Upper lobe of right lung (tissue), 1 donor: ENCODE measurements at regions not wholly inside any gene's neighbourhood (a gene's known extent, or its start where the extent isn't known, plus 50 kb on each side); places are given as distances from the start of the nearest gene placed in this dataset.

Source experiments
- ATAC-seq: fragments of 200-7000 bp; cut with Tn5 transposase; one replicate; pipeline ENCODE4 v1.9.1; 2020; ENCODE audit warnings: mild to moderate bottlenecking, moderate library complexity
- DNase-seq: peaks from one replicate; pipeline ENCODE4 v3.0.0-alpha.2; 2020
- H3K27ac ChIP-seq: fragments of 200-600 bp; one replicate; pipeline ENCODE4 v1.8.0; 2022
- H3K27me3 ChIP-seq: fragments of 200-600 bp; one replicate; pipeline ENCODE4 v1.8.0; 2022; ENCODE audit warnings: mild to moderate bottlenecking
- H3K36me3 ChIP-seq: fragments of 200-600 bp; one replicate; pipeline ENCODE4 v1.8.0; 2022
- H3K4me1 ChIP-seq: fragments of 200-600 bp; one replicate; pipeline ENCODE4 v1.8.0; 2022
- H3K4me3 ChIP-seq: fragments of 200-600 bp; one replicate; pipeline ENCODE4 v1.8.0; 2022; ENCODE audit warnings: mild to moderate bottlenecking
- H3K9me3 ChIP-seq: fragments of 200-600 bp; one replicate; pipeline ENCODE4 v1.8.0; 2022
- intact Hi-C: fragments of 100-400 bp; cut with DNase I; formaldehyde crosslinking; loops from one replicate; pipeline ENCODE4 v1.11.0; 2022
- TF ChIP-seq, protein P1 (sequence below): fragments of 200-600 bp; IDR thresholded peaks from one replicate; pipeline ENCODE4 v1.8.0; 2022; ENCODE audit warnings: antibody characterized with exemption
- donor health status: DM: no; HTN: yes; CAD: no; lungs with severe emphysema.

DNA sequence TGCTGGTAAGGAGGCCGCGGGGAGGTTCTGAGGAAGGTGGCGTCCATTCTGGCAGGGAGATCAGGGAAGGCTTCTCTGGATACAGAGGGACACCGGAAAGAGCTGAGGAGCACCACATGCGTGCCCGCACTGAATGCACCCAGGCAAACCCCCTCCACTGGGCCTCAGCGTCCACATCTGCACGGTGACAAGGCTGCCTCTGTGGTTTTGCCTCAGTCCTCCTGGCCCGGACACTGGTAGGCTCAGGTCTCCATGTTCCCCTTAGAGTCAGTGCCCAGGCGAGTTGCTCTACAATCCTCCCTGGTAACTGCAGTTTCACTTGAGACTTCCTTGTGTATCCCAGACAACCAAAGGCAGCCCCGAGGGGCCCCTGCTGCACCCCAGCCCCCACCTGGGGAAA is 173.3 kb downstream of the MELK start:
- H3K4me1 ChIP-seq, result no peaks in the 10 kb centered on the region
- ATAC-seq, result no peak
- no peaks in the 10 kb centered on the region for H3K36me3 ChIP-seq
- H3K9me3 ChIP-seq, result no peaks in the 10 kb centered on the region
- TF ChIP-seq, protein P1, sequence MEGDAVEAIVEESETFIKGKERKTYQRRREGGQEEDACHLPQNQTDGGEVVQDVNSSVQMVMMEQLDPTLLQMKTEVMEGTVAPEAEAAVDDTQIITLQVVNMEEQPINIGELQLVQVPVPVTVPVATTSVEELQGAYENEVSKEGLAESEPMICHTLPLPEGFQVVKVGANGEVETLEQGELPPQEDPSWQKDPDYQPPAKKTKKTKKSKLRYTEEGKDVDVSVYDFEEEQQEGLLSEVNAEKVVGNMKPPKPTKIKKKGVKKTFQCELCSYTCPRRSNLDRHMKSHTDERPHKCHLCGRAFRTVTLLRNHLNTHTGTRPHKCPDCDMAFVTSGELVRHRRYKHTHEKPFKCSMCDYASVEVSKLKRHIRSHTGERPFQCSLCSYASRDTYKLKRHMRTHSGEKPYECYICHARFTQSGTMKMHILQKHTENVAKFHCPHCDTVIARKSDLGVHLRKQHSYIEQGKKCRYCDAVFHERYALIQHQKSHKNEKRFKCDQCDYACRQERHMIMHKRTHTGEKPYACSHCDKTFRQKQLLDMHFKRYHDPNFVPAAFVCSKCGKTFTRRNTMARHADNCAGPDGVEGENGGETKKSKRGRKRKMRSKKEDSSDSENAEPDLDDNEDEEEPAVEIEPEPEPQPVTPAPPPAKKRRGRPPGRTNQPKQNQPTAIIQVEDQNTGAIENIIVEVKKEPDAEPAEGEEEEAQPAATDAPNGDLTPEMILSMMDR, result no peak
- intact Hi-C loops, result no loop called here
- no peak overlapping the region for H3K4me3 ChIP-seq
- H3K27me3 ChIP-seq, result peaks cover 22% of the 10 kb centered on the region
- no peak for DNase-seq
- H3K27ac ChIP-seq, result no peak overlapping the region

DNA sequence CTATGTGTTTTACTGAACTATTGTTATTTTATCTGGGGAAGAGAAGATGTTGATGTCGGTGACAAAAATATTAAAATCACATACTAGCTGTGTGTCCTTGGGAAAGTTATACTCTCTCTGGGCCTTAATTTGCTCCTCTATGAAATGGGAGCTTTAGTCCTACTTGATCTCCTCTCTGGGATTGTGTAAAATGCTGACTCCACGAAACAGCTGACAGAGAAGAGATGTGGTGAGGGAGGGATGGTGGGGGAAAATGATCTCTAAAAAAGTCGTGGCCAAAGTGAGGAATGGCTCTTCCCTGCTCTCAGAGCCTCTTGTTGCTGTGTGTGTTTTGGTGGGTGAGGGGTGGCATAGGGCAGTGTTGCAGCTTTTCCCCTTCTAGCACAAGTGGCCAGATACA is 173.7 kb downstream of the MELK start:
- Histone ChIP-seq H3K4me1 (no peaks in the 10 kb centered on the region), H3K27ac (no peak overlapping the region), H3K27me3 (peaks cover 22% of the 10 kb centered on the region), H3K9me3 (no peaks in the 10 kb centered on the region), H3K36me3 (no peaks in the 10 kb centered on the region), H3K4me3 (no peak overlapping the region)
- ATAC-seq (no peak), DNase-seq (no peak)
- TF ChIP-seq, protein P1, result no peak
- intact Hi-C loops, result no loop called here

DNA sequence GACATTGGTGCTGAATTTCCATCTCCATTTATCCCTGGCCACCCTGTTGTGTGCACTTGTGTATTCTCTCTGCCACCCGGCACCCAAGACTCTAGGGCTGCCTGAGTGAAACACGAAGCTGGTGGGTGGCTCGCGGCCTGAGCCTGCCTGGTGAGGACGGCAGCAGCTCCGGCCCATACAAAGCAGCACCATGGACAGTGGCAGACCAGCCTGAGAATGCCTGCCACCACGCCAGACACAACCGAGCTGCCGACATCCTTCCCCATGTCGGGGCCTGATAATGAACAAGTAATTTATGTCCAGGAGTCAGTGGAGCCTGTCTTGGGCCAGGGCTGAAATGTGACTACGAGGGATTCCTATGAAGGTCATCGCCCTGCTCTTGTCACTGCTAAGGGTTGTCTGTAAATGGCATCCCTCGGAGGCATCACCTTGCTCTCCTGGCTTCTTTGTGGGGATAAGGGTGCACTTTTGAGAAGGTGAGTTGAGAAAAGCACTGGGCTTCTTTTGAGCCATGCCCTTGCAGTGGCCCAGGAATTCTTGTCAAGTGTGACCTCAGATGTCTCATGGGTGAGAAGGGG is 175.7 kb downstream of the MELK start:
- TF ChIP-seq, protein P1, result no peak
- Histone ChIP-seq H3K4me3 (no peak overlapping the region), H3K9me3 (no peaks in the 10 kb centered on the region), H3K36me3 (no peaks in the 10 kb centered on the region), H3K27ac (no peak overlapping the region), H3K4me1 (no peaks in the 10 kb centered on the region), H3K27me3 (peaks cover 11% of the 10 kb centered on the region)
- intact Hi-C loops, result no loop called here
- DNase-seq (no peak), ATAC-seq (peak; percentile 52)

DNA sequence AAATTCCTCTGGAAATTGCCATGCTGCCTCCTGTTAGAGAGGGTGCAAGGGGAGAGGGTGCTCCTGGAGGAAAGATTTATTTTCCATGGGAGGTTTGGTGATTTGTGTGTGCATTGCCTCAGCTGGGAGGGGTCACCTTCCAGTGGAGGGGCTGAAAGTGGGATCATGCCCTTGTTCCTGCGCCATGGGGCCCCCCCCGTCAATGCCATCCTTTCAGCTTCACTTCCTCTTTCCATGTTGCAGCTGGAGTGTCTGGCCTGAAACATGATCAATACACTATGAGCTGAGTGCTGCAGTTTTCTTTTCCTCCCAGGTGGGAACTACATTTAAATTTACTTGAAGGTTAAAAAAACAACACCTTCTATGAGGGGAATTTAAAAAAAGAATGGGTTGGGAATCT is 176.8 kb downstream of the MELK start:
- no peaks in the 10 kb centered on the region for H3K9me3 ChIP-seq
- H3K4me1 ChIP-seq, result no peaks in the 10 kb centered on the region
- no peaks in the 10 kb centered on the region for H3K36me3 ChIP-seq
- peaks cover 11% of the 10 kb centered on the region for H3K27me3 ChIP-seq
- no peak overlapping the region for H3K27ac ChIP-seq
- DNase-seq (no peak), ATAC-seq (no peak)
- TF ChIP-seq, protein P1, result no peak
- H3K4me3 ChIP-seq, result no peak overlapping the region
- intact Hi-C loops, result no loop called here

DNA sequence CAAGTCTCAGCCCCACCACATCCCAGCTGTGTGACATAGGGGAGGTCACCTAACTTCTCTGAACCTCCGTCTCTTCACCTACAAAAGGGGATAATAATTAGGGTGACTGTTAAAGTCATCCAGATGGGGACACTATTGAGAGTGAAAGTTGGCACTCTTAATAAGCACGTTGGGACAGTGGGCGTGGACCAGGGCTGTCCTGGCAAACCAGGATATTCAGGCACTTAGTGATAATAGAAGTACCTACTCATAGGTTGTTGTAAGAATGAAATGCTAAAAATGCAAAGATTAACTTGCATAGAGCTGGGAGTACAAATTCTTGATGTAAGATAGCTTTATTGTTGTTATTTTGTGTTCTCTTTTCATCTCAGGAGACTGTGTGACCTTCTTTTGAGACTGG is 177.9 kb downstream of the MELK start:
- TF ChIP-seq, protein P1, result no peak
- peaks cover 11% of the 10 kb centered on the region for H3K27me3 ChIP-seq
- no peak overlapping the region for H3K27ac ChIP-seq
- DNase-seq (no peak), ATAC-seq (peak; percentile 62)
- H3K4me1 ChIP-seq, result no peaks in the 10 kb centered on the region
- H3K36me3 ChIP-seq, result no peaks in the 10 kb centered on the region
- intact Hi-C loops, result no loop called here
- H3K9me3 ChIP-seq, result no peaks in the 10 kb centered on the region
- H3K4me3 ChIP-seq, result no peak overlapping the region

DNA sequence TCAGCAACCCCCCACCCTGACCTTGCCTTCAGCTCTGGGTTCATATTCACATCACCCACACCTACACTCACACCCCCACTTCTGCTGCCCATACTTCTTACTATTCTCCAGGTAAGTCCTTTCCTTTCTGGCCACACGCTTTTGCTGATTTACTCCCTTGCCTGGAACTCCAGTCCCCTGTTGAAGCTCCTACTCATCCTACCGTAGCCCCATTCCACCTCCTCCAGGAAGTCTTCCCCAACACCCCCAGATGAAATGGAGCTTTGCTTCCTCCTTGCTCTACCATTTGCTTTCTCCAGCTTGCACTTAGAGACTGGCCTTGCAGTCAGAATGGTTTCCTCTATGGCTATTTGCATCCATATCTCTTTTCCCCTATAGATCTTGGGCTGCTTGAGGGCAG is 182.3 kb downstream of the MELK start:
- Histone ChIP-seq H3K4me1 (no peaks in the 10 kb centered on the region), H3K4me3 (no peak overlapping the region), H3K36me3 (no peaks in the 10 kb centered on the region), H3K9me3 (no peaks in the 10 kb centered on the region), H3K27ac (no peak overlapping the region), H3K27me3 (peaks cover 10% of the 10 kb centered on the region)
- ATAC-seq (no peak), DNase-seq (no peak)
- intact Hi-C loops, result no loop called here
- TF ChIP-seq, protein P1, result no peak
